ENCODE measurements at regions not wholly inside any gene's neighbourhood (a gene's known extent, or its start where the extent isn't known, plus 50 kb on each side); places are given as distances from the start of the nearest gene placed in this dataset.

DNA sequence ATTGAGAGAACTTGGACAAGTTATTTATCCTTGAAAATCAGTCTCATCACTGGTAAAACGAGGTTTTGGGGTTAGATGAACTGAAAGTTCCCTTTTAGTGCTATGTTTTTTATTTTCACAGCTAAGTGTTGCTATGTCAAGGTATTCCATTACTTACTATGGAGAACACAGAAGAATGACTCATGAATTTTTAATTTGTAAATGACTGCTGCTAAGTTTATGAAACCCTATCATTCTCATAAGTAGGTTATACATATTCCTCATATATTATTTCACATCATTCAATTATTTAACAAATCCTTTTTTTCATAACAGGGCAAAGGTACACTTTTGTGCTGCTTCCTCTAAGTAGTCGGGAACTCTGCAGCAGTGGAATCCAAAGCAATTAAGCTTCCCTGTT, 52.2 kb upstream of the ATP1A1 start:
- Histone ChIP-seq H3K9me3 (no peaks in the 10 kb centered on the region), H3K27me3 (ENCODE audit: insufficient read depth) (no peaks in the 10 kb centered on the region), H3K4me3 (ENCODE audit: low read depth in 2 of 2, low read length in 1 of 2) (no peak overlapping the region), H2AFZ (ENCODE audit: low read depth) (no peak overlapping the region), H3K9ac (no peak overlapping the region), H3F3A (replicated peaks; ENCODE audit: insufficient read depth) (no peaks in the 10 kb centered on the region), H3K4me1 (ENCODE audit: control insufficient read depth in 1 of 2, insufficient read depth in 2 of 2, low read depth in 1 of 2, low read length in 1 of 2) (no peaks in the 10 kb centered on the region; a peak in 2 of 4 replicates), H3K9me2 (no peaks in the 10 kb centered on the region), H4K20me1 (ENCODE audit: insufficient read depth) (no peaks in the 10 kb centered on the region), H3K4me2 (no peak overlapping the region), H3K79me2 (ENCODE audit: insufficient read depth) (no peaks in the 10 kb centered on the region), H3K27ac (ENCODE audit: low read depth in 2 of 2, low read length in 1 of 2) (no peak overlapping the region), H3K36me3 (replicated peaks in 1 of 2; ENCODE audit: control insufficient read depth in 1 of 2, insufficient read depth in 2 of 2, low read length in 1 of 2) (no peaks in the 10 kb centered on the region)
- TF ChIP-seq, protein P1, sequence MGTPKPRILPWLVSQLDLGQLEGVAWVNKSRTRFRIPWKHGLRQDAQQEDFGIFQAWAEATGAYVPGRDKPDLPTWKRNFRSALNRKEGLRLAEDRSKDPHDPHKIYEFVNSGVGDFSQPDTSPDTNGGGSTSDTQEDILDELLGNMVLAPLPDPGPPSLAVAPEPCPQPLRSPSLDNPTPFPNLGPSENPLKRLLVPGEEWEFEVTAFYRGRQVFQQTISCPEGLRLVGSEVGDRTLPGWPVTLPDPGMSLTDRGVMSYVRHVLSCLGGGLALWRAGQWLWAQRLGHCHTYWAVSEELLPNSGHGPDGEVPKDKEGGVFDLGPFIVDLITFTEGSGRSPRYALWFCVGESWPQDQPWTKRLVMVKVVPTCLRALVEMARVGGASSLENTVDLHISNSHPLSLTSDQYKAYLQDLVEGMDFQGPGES (IDR thresholded peaks at IDR 0.05; ENCODE audit: low read depth, low read length) = no peak
- TF ChIP-seq, protein P2, sequence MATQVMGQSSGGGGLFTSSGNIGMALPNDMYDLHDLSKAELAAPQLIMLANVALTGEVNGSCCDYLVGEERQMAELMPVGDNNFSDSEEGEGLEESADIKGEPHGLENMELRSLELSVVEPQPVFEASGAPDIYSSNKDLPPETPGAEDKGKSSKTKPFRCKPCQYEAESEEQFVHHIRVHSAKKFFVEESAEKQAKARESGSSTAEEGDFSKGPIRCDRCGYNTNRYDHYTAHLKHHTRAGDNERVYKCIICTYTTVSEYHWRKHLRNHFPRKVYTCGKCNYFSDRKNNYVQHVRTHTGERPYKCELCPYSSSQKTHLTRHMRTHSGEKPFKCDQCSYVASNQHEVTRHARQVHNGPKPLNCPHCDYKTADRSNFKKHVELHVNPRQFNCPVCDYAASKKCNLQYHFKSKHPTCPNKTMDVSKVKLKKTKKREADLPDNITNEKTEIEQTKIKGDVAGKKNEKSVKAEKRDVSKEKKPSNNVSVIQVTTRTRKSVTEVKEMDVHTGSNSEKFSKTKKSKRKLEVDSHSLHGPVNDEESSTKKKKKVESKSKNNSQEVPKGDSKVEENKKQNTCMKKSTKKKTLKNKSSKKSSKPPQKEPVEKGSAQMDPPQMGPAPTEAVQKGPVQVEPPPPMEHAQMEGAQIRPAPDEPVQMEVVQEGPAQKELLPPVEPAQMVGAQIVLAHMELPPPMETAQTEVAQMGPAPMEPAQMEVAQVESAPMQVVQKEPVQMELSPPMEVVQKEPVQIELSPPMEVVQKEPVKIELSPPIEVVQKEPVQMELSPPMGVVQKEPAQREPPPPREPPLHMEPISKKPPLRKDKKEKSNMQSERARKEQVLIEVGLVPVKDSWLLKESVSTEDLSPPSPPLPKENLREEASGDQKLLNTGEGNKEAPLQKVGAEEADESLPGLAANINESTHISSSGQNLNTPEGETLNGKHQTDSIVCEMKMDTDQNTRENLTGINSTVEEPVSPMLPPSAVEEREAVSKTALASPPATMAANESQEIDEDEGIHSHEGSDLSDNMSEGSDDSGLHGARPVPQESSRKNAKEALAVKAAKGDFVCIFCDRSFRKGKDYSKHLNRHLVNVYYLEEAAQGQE (IDR thresholded peaks at IDR 0.05; ENCODE audit: low read depth, low read length) = no peak
- no peak for TF ChIP-seq FOXJ3 (CRISPR knock-in tag; IDR thresholded peaks at IDR 0.05)
- no peak for TF ChIP-seq MEF2A (IDR thresholded peaks at IDR 0.05; ENCODE audit: borderline replicate concordance, low read depth)
- TF ChIP-seq TCF12 (IDR thresholded peaks at IDR 0.05) = no peak
- no peak for TF ChIP-seq YY1 (IDR thresholded peaks at IDR 0.05; ENCODE audit: low read depth)
- no peak for TF ChIP-seq ELF1 (IDR thresholded peaks at IDR 0.05)
- TF ChIP-seq JUND (IDR thresholded peaks at IDR 0.05) = no peak
- no peak for TF ChIP-seq GABPA (IDR thresholded peaks at IDR 0.05; ENCODE audit: low read depth)
- TF ChIP-seq, protein P3, sequence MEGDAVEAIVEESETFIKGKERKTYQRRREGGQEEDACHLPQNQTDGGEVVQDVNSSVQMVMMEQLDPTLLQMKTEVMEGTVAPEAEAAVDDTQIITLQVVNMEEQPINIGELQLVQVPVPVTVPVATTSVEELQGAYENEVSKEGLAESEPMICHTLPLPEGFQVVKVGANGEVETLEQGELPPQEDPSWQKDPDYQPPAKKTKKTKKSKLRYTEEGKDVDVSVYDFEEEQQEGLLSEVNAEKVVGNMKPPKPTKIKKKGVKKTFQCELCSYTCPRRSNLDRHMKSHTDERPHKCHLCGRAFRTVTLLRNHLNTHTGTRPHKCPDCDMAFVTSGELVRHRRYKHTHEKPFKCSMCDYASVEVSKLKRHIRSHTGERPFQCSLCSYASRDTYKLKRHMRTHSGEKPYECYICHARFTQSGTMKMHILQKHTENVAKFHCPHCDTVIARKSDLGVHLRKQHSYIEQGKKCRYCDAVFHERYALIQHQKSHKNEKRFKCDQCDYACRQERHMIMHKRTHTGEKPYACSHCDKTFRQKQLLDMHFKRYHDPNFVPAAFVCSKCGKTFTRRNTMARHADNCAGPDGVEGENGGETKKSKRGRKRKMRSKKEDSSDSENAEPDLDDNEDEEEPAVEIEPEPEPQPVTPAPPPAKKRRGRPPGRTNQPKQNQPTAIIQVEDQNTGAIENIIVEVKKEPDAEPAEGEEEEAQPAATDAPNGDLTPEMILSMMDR (IDR thresholded peaks at IDR 0.05) = no peak
- TF ChIP-seq, protein P4, sequence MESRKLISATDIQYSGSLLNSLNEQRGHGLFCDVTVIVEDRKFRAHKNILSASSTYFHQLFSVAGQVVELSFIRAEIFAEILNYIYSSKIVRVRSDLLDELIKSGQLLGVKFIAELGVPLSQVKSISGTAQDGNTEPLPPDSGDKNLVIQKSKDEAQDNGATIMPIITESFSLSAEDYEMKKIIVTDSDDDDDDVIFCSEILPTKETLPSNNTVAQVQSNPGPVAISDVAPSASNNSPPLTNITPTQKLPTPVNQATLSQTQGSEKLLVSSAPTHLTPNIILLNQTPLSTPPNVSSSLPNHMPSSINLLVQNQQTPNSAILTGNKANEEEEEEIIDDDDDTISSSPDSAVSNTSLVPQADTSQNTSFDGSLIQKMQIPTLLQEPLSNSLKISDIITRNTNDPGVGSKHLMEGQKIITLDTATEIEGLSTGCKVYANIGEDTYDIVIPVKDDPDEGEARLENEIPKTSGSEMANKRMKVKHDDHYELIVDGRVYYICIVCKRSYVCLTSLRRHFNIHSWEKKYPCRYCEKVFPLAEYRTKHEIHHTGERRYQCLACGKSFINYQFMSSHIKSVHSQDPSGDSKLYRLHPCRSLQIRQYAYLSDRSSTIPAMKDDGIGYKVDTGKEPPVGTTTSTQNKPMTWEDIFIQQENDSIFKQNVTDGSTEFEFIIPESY (IDR thresholded peaks at IDR 0.05; ENCODE audit: borderline replicate concordance, low read depth) = no peak
- TF ChIP-seq RXRA (IDR thresholded peaks at IDR 0.05; ENCODE audit: borderline replicate concordance, low read depth) = no peak
- TF ChIP-seq, protein P5, sequence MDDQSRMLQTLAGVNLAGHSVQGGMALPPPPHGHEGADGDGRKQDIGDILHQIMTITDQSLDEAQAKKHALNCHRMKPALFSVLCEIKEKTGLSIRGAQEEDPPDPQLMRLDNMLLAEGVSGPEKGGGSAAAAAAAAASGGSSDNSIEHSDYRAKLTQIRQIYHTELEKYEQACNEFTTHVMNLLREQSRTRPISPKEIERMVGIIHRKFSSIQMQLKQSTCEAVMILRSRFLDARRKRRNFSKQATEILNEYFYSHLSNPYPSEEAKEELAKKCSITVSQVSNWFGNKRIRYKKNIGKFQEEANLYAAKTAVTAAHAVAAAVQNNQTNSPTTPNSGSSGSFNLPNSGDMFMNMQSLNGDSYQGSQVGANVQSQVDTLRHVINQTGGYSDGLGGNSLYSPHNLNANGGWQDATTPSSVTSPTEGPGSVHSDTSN (IDR thresholded peaks at IDR 0.05) = no peak
- TF ChIP-seq GATA2 (CRISPR knock-in tag; IDR thresholded peaks at IDR 0.05) = no peak
- TF ChIP-seq RFX5 (IDR thresholded peaks at IDR 0.05; ENCODE audit: low read length) = no peak
- no peak for TF ChIP-seq RAD21 (IDR thresholded peaks at IDR 0.05; ENCODE audit: low read length)
- TF ChIP-seq TAF1 (IDR thresholded peaks at IDR 0.05; ENCODE audit: borderline replicate concordance, low read depth, low read length) = no peak
- DNase-seq = no peak
- 48% methylated on average over 2 of the region's 2 CpGs for WGBS (ENCODE audit: low lambda C conversion rate)
- POLR2A ChIA-PET = no interaction called here
- CTCF ChIA-PET = interaction anchor here (1.6 kb wide), 1 partner anchor 164 kb away, joined by 7 read pairs; no protein-coding TSS in a partner anchor

Measured in SK-N-SH (cell line).